ENCODE measurements at regions not wholly inside any gene's neighbourhood (a gene's known extent, or its start where the extent isn't known, plus 50 kb on each side); places are given as distances from the start of the nearest gene placed in this dataset.

DNA sequence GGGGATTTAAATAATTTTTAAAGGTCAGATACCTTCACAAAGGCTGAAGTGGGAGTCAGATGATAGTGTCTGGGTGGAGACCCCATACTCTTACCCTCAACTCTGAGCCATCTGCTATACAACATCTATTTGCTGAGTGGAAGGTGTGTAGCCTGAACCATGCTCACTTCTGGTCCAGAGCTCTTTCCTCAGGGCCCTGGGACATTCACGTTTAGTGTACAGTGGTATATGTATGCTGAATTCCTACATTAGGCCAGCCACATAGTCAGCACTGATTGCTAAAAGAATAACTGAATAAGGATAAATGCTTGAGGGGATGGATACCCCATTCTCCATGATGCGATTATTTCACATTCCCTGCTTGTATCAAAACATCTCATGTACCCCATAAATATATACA is 107.3 kb downstream of the KIF26A start:
- H3K4me3 ChIP-seq (ENCODE audit: control insufficient read depth, low read depth, low read length), result no peak overlapping the region
- DNase-seq (ENCODE audit: low read depth), result no peak
- TF ChIP-seq CTCF (conservative IDR thresholded peaks at IDR 0.05; ENCODE audit: control insufficient read depth, insufficient read depth, low read depth, low read length), result no peak

DNA sequence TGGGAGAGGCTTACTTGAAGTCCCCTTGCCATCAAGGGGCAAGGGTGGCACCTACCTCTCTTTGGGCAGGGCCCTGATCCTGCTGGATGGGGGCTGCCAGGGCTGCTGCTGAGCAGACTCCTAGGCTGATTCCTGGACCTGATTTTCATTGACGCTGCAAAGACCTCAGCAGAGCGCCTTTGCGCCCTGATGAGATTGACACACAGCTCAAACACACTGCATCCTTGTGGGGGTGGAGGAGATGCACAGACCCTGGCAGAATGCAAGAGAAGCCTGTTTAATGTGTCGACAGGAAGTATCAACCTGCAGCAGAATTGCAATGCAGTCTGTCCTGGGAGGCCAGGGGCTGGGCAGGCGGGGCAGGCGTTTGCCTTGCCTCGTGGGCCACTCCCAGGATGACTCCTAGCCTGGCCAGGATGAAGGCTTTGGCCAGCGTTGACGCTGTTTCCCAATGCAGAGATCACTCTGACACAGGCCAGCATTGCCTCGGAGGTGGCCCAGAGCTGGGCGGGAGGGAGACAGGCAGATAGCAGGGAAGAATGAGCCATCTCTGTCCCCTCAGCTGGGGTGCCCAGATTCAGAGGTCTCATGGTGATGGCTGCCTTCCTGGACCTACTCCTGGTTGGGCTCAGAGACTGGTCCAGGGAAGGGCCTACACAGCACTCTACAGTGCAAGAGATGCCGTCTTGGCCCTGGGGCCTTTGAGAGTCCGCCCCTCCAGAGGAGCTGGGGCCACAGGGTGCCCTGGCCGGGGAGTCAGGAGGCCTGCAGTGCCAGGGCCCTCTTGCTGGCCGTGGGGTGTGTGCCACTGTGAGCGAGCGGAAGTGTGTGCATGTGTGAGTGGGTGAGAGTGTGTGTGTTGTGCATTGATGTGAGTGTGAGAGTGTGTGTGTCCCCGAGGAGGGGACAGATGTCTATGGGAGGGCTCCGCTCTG is 108.3 kb downstream of the KIF26A start:
- no peak for TF ChIP-seq CTCF (conservative IDR thresholded peaks at IDR 0.05; ENCODE audit: control insufficient read depth, insufficient read depth, low read depth, low read length)
- no peak overlapping the region for H3K4me3 ChIP-seq (ENCODE audit: control insufficient read depth, low read depth, low read length)
- DNase-seq (ENCODE audit: low read depth), result no peak

DNA sequence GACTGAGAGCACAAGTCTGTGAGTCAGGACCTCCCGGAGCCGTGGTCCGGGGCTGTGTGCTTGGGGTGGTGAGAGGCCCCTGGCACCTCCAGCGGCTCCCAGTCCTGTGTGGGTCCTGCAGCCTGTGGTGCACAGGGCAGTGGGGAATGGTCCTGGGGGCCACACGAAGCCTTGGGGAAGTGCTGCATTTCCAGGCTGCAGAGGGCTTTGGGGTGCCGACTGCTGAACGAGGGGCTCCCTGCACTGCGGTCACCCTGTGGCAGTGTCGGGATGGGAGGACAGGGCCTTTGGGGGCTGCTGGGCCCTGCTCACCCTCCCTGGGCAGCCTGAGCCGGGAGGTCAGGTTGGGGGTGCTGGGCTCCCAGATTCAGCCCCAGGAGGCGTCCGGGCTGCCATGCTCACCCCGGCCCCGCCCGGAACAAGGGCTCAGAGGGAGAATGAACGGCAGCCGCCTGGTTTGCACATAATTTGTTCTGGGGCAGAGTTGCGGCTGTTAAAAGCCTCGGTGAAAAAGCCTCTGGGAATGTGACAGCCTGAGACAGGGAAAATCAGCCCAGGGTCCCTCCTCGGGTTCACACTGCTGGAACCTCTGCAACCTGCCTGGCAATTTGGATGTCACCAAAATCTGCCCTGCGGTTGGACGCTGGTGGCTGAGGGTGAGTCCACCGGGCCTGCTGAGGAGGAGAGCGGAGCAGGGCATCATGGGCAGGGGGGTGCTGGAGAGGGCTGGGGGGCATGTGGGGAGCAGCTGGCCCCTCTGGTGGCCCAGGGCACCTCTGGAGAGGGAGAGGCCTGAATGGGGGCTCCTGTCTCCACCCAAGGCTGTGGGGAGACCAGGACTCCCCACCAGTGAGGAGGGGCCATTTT is 109.2 kb downstream of the KIF26A start:
- DNase-seq (ENCODE audit: low read depth), result no peak
- no peak for TF ChIP-seq CTCF (conservative IDR thresholded peaks at IDR 0.05; ENCODE audit: control insufficient read depth, insufficient read depth, low read depth, low read length)
- H3K4me3 ChIP-seq (ENCODE audit: control insufficient read depth, low read depth, low read length), result no peak overlapping the region

GRCh38 chr14:104248203-104249055 is 110.0 kb downstream of the KIF26A start:
- DNase-seq (ENCODE audit: low read depth), result no peak
- H3K4me3 ChIP-seq (ENCODE audit: control insufficient read depth, low read depth, low read length), result no peak overlapping the region
- no peak for TF ChIP-seq CTCF (conservative IDR thresholded peaks at IDR 0.05; ENCODE audit: control insufficient read depth, insufficient read depth, low read depth, low read length)

GRCh38 chr14:104249089-104249488 is 110.7 kb downstream of the KIF26A start:
- DNase-seq (ENCODE audit: low read depth), result no peak
- TF ChIP-seq CTCF (conservative IDR thresholded peaks at IDR 0.05; ENCODE audit: control insufficient read depth, insufficient read depth, low read depth, low read length), result no peak

GRCh38 chr14:104249706-104250105 is 111.3 kb downstream of the KIF26A start:
- no peak for TF ChIP-seq CTCF (conservative IDR thresholded peaks at IDR 0.05; ENCODE audit: control insufficient read depth, insufficient read depth, low read depth, low read length)
- DNase-seq (ENCODE audit: low read depth), result no peak
- H3K4me3 ChIP-seq (ENCODE audit: control insufficient read depth, low read depth, low read length), result no peak overlapping the region

More at GRCh38 chr14:104249089-104249488, 110.7 kb downstream of the KIF26A start:
- H3K4me3 ChIP-seq (ENCODE audit: control insufficient read depth, low read depth, low read length), result no peak overlapping the region
